H9 (cell line): ENCODE measurements at regions not wholly inside any gene's neighbourhood (a gene's known extent, or its start where the extent isn't known, plus 50 kb on each side); places are given as distances from the start of the nearest gene placed in this dataset.

Source experiments
- DNase-seq: peaks from one replicate; pipeline ENCODE4 v3.0.0-alpha.2; 2017
- H2AFZ ChIP-seq: one replicate; pipeline ENCODE4 v1.6.1; 2013; ENCODE audit warnings: mild to moderate bottlenecking, low read length, control low read depth, moderate library complexity
- H2AK5ac ChIP-seq: 2 replicates; pipeline ENCODE4 v1.6.1; 2013; ENCODE audit warnings: low read length, control low read depth, mixed read lengths; ENCODE audit not compliant: insufficient read length
- H2BK120ac ChIP-seq: one replicate; pipeline ENCODE4 v1.6.1; 2013; ENCODE audit warnings: low read depth, mild to moderate bottlenecking, low read length, control low read depth, inconsistent platforms; ENCODE audit not compliant: poor library complexity, severe bottlenecking
- H2BK12ac ChIP-seq: 2 replicates; pipeline ENCODE4 v1.6.1; 2013; ENCODE audit warnings: low read length, control low read depth, mixed read lengths, low read depth; ENCODE audit not compliant: insufficient read length
- H2BK15ac ChIP-seq: 2 replicates; pipeline ENCODE4 v1.6.1; 2013; ENCODE audit warnings: low read depth, low read length, control low read depth
- H2BK20ac ChIP-seq: one replicate; pipeline ENCODE4 v1.6.1; 2013; ENCODE audit warnings: low read depth, mild to moderate bottlenecking, low read length, control low read depth, inconsistent platforms; ENCODE audit not compliant: poor library complexity, severe bottlenecking
- H2BK5ac ChIP-seq: 2 replicates; pipeline ENCODE4 v1.6.1; 2013; ENCODE audit warnings: low read length, control low read depth, mixed read lengths; ENCODE audit not compliant: insufficient read length
- H3K14ac ChIP-seq: 2 replicates; pipeline ENCODE4 v1.6.1; 2013; ENCODE audit warnings: low read length, control low read depth; ENCODE audit not compliant: insufficient read depth
- H3K18ac ChIP-seq: 2 replicates; pipeline ENCODE4 v1.6.1; 2013; ENCODE audit warnings: low read depth, mild to moderate bottlenecking, mixed read lengths, low read length, control low read depth; ENCODE audit not compliant: insufficient read length
- H3K23ac ChIP-seq: 2 replicates; pipeline ENCODE4 v1.6.1; 2013; ENCODE audit warnings: low read length, control low read depth, mixed read lengths, low read depth; ENCODE audit not compliant: insufficient read length
- H3K23me2 ChIP-seq: 2 replicates; pipeline ENCODE4 v1.6.1; 2013; ENCODE audit warnings: low read depth, mild to moderate bottlenecking, mixed read lengths, low read length, control low read depth; ENCODE audit not compliant: insufficient read length, poor library complexity, severe bottlenecking
- H3K27ac ChIP-seq: 2 replicates; pipeline ENCODE4 v1.5.1; 2013; ENCODE audit warnings: low read length, control low read depth, mixed read lengths, low read depth; ENCODE audit not compliant: insufficient read length
- H3K27me3 ChIP-seq: 2 replicates; pipeline ENCODE4 v1.6.1; 2013; ENCODE audit warnings: low read length, control low read depth, inconsistent platforms; ENCODE audit not compliant: insufficient read depth
- H3K4ac ChIP-seq: 2 replicates; pipeline ENCODE4 v1.6.1; 2013; ENCODE audit warnings: low read depth, mild to moderate bottlenecking, control low read depth, inconsistent platforms, low read length, moderate library complexity
- H3K4me1 ChIP-seq: 2 replicates; pipeline ENCODE4 v1.6.1; 2013; ENCODE audit warnings: low read length, control low read depth, inconsistent platforms; ENCODE audit not compliant: insufficient read depth
- H3K4me2 ChIP-seq: 2 replicates; pipeline ENCODE4 v1.6.1; 2013; ENCODE audit warnings: low read length, control low read depth, mixed read lengths; ENCODE audit not compliant: insufficient read length, insufficient read depth
- H3K56ac ChIP-seq: 2 replicates; pipeline ENCODE4 v1.6.1; 2013; ENCODE audit warnings: low read depth, mild to moderate bottlenecking, mixed read lengths, low read length, control low read depth; ENCODE audit not compliant: insufficient read length
- H3K79me1 ChIP-seq: 2 replicates; pipeline ENCODE4 v1.6.1; 2013; ENCODE audit warnings: low read depth, mild to moderate bottlenecking, moderate library complexity, low read length, control low read depth, inconsistent platforms; ENCODE audit not compliant: insufficient read depth, poor library complexity, severe bottlenecking
- H3K79me2 ChIP-seq: 2 replicates; pipeline ENCODE4 v1.6.1; 2013; ENCODE audit warnings: low read length, control low read depth, inconsistent platforms; ENCODE audit not compliant: insufficient read depth
- H3K9ac ChIP-seq: 2 replicates; pipeline ENCODE4 v1.6.1; 2013; ENCODE audit warnings: low read length, control low read depth, mixed read lengths; ENCODE audit not compliant: insufficient read length; ENCODE audit errors: extremely low read depth
- H3K9me3 ChIP-seq: one replicate; pipeline ENCODE4 v1.6.1; 2013; ENCODE audit warnings: low read depth, low read length, inconsistent platforms; ENCODE audit not compliant: control insufficient read depth
- H3T11ph ChIP-seq: one replicate; pipeline ENCODE4 v1.6.1; 2013; ENCODE audit warnings: mild to moderate bottlenecking, low read length, control low read depth, inconsistent platforms
- H4K20me1 ChIP-seq: one replicate; pipeline ENCODE4 v1.6.1; 2013; ENCODE audit not compliant: control insufficient read depth, insufficient read length, insufficient read depth
- H4K5ac ChIP-seq: 2 replicates; pipeline ENCODE4 v1.6.1; 2013; ENCODE audit warnings: low read depth, mild to moderate bottlenecking, mixed read lengths, low read length, control low read depth; ENCODE audit not compliant: insufficient read length
- H4K8ac ChIP-seq: replicated peaks from 2 replicates; pipeline ENCODE4 v1.6.1; 2013; ENCODE audit warnings: low read length, control low read depth, mixed read lengths, low read depth; ENCODE audit not compliant: insufficient read length
- H4K91ac ChIP-seq: 2 replicates; pipeline ENCODE4 v1.6.1; 2013; ENCODE audit warnings: low read depth, mild to moderate bottlenecking, moderate library complexity, mixed read lengths, low read length, control low read depth; ENCODE audit not compliant: insufficient read length
- H3K27ac Mint-ChIP-seq, 3 experiments: 2 replicates in 2 of 3; 3 replicates in 1 of 3; pipeline ENCODE4 v1.8.0; 2020 to 2021; ENCODE audit warnings: mixed read lengths in 3 of 3, mild to moderate bottlenecking in 1 of 3, moderate library complexity in 1 of 3
- H3K27me3 Mint-ChIP-seq: 2 replicates; pipeline ENCODE4 v1.8.0; 2021; ENCODE audit warnings: low read depth, mild to moderate bottlenecking, moderate library complexity, mixed read lengths
- H3K36me3 Mint-ChIP-seq, 3 experiments: 2 replicates in 2 of 3; 3 replicates in 1 of 3; pipeline ENCODE4 v1.8.0; 2020 to 2021; ENCODE audit warnings: low read depth in 3 of 3, mixed read lengths in 3 of 3; ENCODE audit not compliant: insufficient read depth in 1 of 3
- H3K4me1 Mint-ChIP-seq, 2 experiments: 2 replicates each; pipeline ENCODE4 v1.8.0; 2020; ENCODE audit warnings: mixed read lengths in 2 of 2
- H3K4me3 Mint-ChIP-seq, 2 experiments: 2 replicates in 1 of 2; 3 replicates in 1 of 2; pipeline ENCODE4 v1.8.0; 2020 to 2021; ENCODE audit warnings: mild to moderate bottlenecking in 2 of 2, mixed read lengths in 2 of 2, moderate library complexity in 1 of 2
- H3K9me3 Mint-ChIP-seq, 2 experiments: 2 replicates in 1 of 2; 3 replicates in 1 of 2; pipeline ENCODE4 v1.8.0; 2020; ENCODE audit warnings: mild to moderate bottlenecking in 2 of 2, mixed read lengths in 2 of 2, moderate library complexity in 1 of 2
- CTCF ChIP-seq: fragments of 200-600 bp; sonication (generic); conservative IDR thresholded peaks from 3 replicates; pipeline ENCODE4 v1.8.0; 2021; ENCODE audit warnings: antibody characterized with exemption, mild to moderate bottlenecking
- WGBS: extraction: QIAGEN DNeasy Blood & Tissue Kit; methylation state at CpG from one replicate; pipeline ENCODE4 v1.1.7; 2013; ENCODE audit warnings: missing lambda C conversion rate, low lambda C conversion rate, mixed read lengths; ENCODE audit not compliant: insufficient read length; ENCODE audit errors: extremely low coverage; 5-methylcytosine and 5-hydroxymethylcytosine counted together

- no peaks in the 10 kb centered on the region for H3K27me3 ChIP-seq
- H3K27ac ChIP-seq = no peak overlapping the region
- no peak overlapping the region for H3K23ac ChIP-seq
- H3T11ph ChIP-seq = no peak overlapping the region
- no peak overlapping the region for H3K4me3 Mint-ChIP-seq
- WGBS = no CpG with 5 or more reads among the region's 2 CpGs
- H2AK5ac ChIP-seq = no peak overlapping the region
- H3K23me2 ChIP-seq = no peaks in the 10 kb centered on the region
- H3K4ac ChIP-seq = no peak overlapping the region
- H4K91ac ChIP-seq = no peak overlapping the region
- H3K9me3 ChIP-seq = no peaks in the 10 kb centered on the region
- H4K5ac ChIP-seq = no peak overlapping the region
- peak overlapping the region in 1 of 3 experiments; percentile 71; a peak in 1 of 7 replicates for H3K27ac Mint-ChIP-seq
- H2BK120ac ChIP-seq = no peak overlapping the region
- H2AFZ ChIP-seq = no peak overlapping the region
- DNase-seq = no peak
- no peaks in the 10 kb centered on the region for H3K27me3 Mint-ChIP-seq
- no peak overlapping the region for H3K56ac ChIP-seq
- no peak overlapping the region for H4K8ac ChIP-seq
- peak; percentile 80 for TF ChIP-seq CTCF
- peaks cover 6 to 13% of the 10 kb centered on the region in 2 experiments for H3K4me1 Mint-ChIP-seq
- no peak overlapping the region for H3K9ac ChIP-seq
- no peak overlapping the region for H2BK15ac ChIP-seq
- no peak overlapping the region for H2BK5ac ChIP-seq
- no peak overlapping the region for H3K14ac ChIP-seq
- no peaks in the 10 kb centered on the region for H3K79me1 ChIP-seq
- H3K9me3 Mint-ChIP-seq = no peaks in the 10 kb centered on the region
- H3K4me1 ChIP-seq = no peaks in the 10 kb centered on the region
- H3K79me2 ChIP-seq = no peaks in the 10 kb centered on the region
- H4K20me1 ChIP-seq = no peaks in the 10 kb centered on the region
- no peak overlapping the region for H2BK12ac ChIP-seq
- H3K18ac ChIP-seq = no peak overlapping the region
- no peaks in the 10 kb centered on the region for H3K36me3 Mint-ChIP-seq
- H3K4me2 ChIP-seq = no peak overlapping the region
- H2BK20ac ChIP-seq = no peak overlapping the region
Measured at GRCh38 chr3:35965908-35966307, 326.6 kb downstream of the ARPP21 start.
